ENCODE measurements at regions not wholly inside any gene's neighbourhood (a gene's known extent, or its start where the extent isn't known, plus 50 kb on each side); places are given as distances from the start of the nearest gene placed in this dataset.
A peak's percentile ranks its signal among the peaks of the same experiment; 100 is the strongest.
"Not testable (repeated sequence)": the region's sequence is repeated elsewhere in the genome, so short reads cannot be mapped to it uniquely, and the experiment has no call there.

DNA sequence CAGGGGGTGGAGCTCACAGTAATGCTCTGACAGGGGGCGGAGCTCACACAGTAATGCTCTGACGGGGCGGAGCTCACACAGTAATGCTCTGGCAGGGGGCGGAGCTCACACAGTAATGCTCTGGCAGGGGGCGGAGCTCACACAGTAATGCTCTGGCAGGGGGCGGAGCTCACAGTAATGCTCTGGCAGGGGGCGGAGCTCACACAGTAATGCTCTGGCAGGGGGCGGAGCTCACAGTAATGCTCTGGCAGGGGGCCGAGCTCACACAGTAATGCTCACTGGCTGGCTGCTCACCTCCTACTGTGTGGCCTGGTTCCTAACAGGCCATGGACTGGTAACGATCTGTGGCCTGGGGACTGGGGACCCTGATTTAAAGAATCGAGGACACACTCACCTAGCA, 53.9 kb upstream of the TNK2 start:
- peak in 1 of 2 donors; percentile 8 for DNase-seq
- H3K9me3 Mint-ChIP-seq = peaks cover 10% of the 10 kb centered on the region in 2 donors
- not testable (repeated sequence) for ATAC-seq, H3K27ac Mint-ChIP-seq, H3K27me3 Mint-ChIP-seq, H3K4me3 Mint-ChIP-seq
- peaks cover 20% of the 10 kb centered on the region for H3K4me1 Mint-ChIP-seq

GRCh38 chr3:195960971-195961775, 52.8 kb upstream of the TNK2 start:
- peaks cover 10% of the 10 kb centered on the region in 2 donors for H3K9me3 Mint-ChIP-seq
- ATAC-seq (peak; percentile 33), DNase-seq (peak; percentile 44 to 54)
- peak overlapping the region in 1 of 2 donors; percentile 80 for H3K27ac Mint-ChIP-seq
- H3K4me3 Mint-ChIP-seq, H3K27me3 Mint-ChIP-seq: not testable (repeated sequence)
- H3K4me1 Mint-ChIP-seq = peaks cover 26% of the 10 kb centered on the region

- DNase-seq, ATAC-seq, H3K27ac Mint-ChIP-seq, H3K4me3 Mint-ChIP-seq, H3K27me3 Mint-ChIP-seq: not testable (repeated sequence)
- Mint-ChIP-seq H3K4me1 (peaks cover 36% of the 10 kb centered on the region), H3K9me3 (peaks cover 10% of the 10 kb centered on the region in 2 donors)
Measured at GRCh38 chr3:195960164-195960563, 51.8 kb upstream of the TNK2 start.

- Mint-ChIP-seq H3K4me1 (peaks cover 36% of the 10 kb centered on the region), H3K9me3 (peaks cover 10% of the 10 kb centered on the region in 2 donors)
- H3K27ac Mint-ChIP-seq, ATAC-seq, H3K27me3 Mint-ChIP-seq, DNase-seq, H3K4me3 Mint-ChIP-seq: not testable (repeated sequence)
Measured at GRCh38 chr3:195959367-195960157, 51.2 kb upstream of the TNK2 start.

- not testable (repeated sequence) for H3K27me3 Mint-ChIP-seq, H3K27ac Mint-ChIP-seq, DNase-seq, ATAC-seq, H3K4me3 Mint-ChIP-seq
- peaks cover 10% of the 10 kb centered on the region in 2 donors for H3K9me3 Mint-ChIP-seq
- peaks cover 36% of the 10 kb centered on the region for H3K4me1 Mint-ChIP-seq
Measured at GRCh38 chr3:195958736-195959135, 50.4 kb upstream of the TNK2 start.

Measured in stimulated activated naive CD8-positive, alpha-beta T cell treated with anti-CD3 and anti-CD28 coated beads, Interleukin-15, amount 100 ng/mL, for 72 hours (primary cell).